Stimulated activated CD4-positive, alpha-beta T cell treated with anti-CD3 and anti-CD28 coated beads, Interleukin-1b, Interleukin-23, amount 100 ng/mL, for 24 hours (primary cell): ENCODE measurements at regions not wholly inside any gene's neighbourhood (a gene's known extent, or its start where the extent isn't known, plus 50 kb on each side); places are given as distances from the start of the nearest gene placed in this dataset.

Experiments
- DNase-seq, 4 experiments: peaks; one replicate each; pipeline ENCODE4 v3.0.0-alpha.2; 2020; ENCODE audit warnings: low read depth in 4 of 4, low spot score in 1 of 4

DNA sequence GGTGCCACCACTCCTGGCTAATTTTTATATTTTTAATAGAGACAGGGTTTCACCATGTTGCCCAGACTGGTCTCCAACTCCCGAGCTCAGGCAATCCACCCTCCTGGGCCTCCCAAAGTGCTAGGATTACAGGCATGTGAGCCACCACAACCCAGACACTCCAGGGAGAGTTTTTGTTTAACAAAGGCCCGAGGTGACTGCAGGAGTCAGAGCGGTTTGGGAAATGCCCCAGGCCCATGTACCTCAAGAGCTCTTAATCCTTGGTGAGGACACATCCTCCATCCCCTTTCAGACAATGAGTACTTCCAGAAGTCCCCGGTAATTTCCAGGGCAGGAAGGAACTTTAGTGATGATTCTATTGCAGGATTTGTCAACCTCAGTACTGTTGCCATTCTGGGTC, 176.0 kb downstream of the ESRRB start:
- no peak for DNase-seq

DNA sequence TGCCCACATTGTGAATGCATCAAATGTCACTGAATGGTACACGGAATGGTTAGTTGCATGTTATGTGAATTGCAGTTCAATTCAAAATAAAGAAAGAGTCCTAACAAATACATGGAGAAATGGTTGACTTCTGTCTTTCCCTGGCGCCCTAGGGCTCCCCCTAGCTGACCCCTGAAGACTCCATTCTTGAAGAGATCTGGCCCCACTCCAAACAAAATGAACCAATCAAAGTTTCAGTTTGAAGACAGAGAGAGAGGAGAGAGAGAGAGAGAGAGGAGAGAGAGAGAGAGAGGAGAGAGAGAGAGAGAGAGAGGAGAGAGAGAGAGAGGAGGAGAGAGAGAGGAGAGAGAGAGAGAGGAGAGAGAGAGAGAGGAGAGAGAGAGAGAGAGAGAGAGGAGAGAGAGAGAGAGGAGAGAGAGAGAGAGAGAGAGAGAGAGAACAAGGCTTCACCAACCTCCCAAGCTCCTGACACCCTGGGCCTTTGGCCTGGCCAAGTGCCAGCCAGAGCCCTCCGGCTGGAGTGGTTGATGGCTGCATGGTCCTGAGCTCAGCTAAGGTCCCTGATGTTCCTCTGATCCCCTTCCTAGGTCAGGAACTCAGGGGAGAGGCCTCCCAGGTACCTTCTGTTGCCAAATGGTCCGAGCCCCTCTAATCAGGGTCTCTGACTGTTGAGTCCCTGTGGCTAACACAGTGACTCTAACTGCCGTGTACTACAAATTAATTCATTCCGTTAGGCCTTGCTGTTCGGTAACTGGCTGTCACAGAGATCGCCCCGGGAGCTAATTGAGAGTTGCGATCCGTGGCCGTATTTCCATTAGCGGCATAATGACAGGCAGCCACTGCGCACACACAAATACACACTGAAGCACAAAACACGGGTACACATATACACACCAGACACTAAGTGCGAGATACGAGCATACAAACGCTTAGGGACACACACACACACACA, 188.8 kb downstream of the ESRRB start:
- no peak for DNase-seq

DNA sequence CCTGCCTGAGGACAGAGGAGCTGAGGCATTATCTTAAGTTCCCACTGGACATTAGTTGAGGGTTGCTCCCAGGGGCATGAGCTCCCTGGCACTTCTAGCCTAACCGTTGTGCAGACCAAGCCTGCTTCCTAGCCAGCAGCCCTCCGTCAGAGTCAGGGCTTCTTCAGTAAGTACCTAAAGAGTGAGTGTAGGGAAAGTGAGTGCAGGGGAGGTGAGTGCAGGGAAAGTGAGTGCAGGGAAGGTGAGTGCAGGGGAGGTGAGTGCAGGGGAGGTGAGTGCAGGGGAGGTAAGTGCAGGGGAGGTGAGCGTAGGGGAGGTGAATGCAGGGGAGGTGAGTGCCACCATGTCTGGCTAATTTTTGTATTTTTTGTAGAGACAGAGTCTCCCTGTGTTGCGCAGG, 190.5 kb downstream of the ESRRB start:
- DNase-seq: no peak

DNA sequence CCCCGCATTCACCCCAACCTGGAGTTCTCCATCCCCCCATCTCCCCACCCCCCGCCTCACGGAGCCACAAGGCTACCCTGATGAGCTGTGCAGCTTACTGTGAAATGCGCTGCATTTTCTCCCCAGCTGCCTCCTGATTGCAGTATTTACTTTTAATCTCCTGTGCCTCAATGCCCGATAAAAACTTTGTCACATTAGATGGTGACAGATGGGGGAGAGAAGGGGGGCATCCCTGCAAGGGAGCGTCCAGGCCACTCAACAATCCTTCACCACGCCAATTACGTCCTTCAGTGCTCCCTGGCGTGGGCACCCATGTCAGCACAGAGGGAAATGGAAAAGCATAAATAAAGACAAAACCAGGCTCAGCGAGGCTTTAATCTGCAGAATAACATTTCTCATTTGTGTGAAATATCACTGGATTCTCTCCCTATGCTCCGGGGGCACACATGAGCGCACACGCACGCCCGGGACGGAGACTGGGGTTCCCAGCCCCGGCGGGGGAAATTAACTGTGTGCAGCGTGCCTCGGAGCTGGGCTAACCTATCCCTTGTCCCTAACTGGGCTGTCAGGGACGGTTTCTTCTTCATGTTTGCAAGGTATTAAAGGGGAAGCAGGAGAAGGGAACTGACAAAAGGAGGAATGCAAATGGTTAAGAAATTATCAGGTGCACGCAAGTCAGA, 186.7 kb upstream of the VASH1 start:
- no peak for DNase-seq

DNA sequence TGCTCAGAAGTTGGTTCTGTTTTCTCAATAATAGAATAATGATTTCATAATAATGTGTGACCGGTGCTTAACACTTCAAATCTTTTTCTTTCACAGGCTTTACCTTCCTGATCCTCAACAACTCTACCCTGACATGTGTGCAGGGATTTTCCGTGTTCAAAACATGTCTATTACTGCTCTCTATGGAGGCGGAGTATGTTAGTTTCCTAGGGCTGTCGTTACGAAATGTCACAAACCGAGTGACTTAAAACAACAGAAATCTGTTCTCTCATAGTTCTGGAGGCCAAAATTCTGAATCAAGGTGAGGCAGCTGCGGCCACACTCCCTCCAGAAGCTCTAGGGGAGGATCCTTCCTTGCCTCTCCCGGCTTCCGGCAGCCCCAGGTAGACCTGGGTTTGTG, 186.2 kb upstream of the VASH1 start:
- no peak for DNase-seq

DNA sequence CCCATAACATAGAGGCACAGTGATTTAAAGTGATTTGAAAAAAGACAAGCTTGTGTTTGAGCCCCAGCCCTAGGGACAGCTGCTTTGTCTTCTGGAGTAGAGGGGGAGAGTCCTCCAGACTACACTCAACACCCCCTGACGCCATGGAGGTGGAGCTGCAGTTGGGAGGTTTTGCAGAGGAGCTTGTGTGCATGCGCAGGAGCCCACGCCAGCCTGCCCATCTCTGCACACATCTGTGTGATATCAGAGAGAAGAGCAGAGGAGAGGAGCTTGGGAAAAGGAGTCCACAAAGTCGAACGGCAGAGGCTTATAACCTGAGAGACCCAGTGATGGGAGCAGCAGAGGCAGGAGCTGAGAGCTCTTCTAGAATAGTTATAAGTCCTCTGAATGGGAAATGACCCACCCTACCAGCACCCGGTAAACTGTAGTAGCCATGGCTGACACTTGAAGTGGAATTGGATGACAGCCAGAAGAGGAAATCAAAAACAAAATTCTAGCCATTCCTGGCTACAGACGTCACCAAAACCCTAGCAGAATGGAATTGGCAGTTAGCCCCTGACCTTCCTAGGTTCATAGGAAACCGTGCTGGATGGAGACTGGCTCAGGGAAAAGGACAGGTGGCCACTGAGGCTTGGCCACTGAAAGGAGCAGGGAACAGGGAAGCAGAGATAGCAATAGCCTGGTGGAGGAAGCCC, 185.1 kb upstream of the VASH1 start:
- no peak for DNase-seq

DNA sequence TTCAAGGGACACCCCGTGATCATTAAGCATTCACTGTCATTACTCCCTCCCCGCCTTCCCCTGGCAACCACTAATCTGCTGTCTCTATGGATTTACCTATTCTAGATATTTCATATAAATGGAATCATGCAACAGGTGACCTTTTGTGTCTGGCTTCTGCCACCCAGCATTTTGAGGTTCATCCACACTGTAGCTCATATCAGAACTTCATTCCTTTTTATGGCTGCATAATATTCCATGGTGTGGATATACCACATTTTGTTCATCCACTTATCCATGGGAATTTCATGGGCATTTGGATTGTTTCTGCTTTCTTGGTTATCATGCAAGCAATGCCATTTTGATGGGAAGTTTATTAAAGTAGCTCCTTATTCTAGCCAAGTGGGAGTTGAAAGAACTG, 184.2 kb upstream of the VASH1 start:
- no peak for DNase-seq

GRCh38 chr14:76577837-76578236, 183.4 kb upstream of the VASH1 start:
- DNase-seq: no peak

DNA sequence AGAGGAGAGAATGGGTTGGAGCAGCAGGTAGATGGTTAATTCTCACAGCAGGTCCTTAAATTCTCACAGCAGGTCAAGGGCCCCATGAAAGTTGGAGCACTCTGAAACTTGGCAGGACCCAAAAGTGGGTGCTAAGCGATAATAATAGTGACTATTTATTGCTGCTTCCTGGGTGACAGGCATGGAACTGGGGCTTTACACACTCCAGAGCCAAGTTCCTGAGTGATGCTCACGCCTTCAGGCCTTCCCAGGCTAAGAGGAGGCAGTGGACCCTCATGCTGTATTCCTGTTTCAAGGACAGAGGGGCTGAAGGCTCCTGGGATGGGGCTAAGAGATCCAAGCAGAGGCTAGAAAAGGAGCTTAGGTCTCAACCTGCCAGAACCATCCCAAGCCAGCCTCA, 180.9 kb upstream of the VASH1 start:
- no peak for DNase-seq

- DNase-seq: no peak
These were observed 180.3 kb upstream of the VASH1 start for GRCh38 chr14:76580967-76581366.

DNA sequence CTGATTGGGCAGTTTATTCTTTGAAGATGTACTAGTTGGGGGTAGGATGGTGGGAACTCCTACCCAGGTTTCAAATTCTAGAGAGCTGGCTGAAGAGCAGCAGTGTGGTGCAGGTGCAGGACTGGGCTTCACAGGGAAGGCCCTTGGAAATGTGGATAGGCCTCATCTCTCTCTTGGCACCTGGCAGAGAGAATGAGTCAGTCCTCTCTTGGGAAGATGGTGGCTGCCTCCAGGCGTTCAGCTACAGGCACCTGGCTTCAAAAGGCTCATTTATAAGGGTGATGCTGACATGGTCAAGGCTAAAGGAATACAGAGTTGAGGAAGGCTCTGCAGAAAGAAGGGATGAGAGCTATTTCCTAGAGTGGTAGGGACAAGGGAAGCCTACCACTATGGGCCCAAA, 179.7 kb upstream of the VASH1 start:
- DNase-seq: no peak

DNA sequence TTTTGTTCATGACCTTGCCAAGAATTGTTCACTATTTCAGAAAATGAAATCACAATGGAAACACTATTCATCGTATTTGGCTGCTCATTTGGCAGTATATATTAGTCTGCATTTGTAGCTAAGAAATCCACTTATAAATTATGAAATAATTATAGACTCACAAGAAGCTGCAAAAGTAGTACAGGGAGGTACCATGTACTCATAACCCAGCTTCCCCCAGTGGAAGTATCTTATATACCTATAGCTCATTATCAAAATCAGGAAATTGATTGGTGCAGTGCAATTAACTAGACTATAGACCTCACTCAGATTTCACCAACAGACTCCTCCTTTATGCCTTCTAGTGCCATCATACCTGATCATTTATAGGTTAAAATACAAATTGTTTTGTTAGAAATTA, 178.8 kb upstream of the VASH1 start:
- DNase-seq: no peak

DNA sequence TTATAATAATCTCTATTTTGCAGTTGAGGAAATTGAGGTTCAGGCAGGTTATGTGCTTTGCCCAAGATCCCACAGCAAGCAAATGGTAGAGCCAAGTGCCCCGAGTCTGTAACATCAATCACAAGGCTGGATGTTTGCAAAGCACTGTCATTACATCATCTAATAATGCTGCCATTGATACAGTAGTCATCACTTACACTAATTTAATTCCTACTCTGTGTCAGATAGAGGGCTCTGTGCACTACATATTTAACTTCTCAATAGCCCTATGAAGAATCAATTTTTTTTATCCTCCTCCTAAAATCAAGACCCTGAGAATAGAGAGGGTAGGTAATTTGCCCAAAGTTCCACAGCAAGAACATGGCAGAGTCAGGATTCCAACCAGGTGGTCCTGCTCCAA, 178.1 kb upstream of the VASH1 start:
- no peak for DNase-seq

GRCh38 chr14:76583805-76584204, 177.5 kb upstream of the VASH1 start:
- no peak for DNase-seq

DNA sequence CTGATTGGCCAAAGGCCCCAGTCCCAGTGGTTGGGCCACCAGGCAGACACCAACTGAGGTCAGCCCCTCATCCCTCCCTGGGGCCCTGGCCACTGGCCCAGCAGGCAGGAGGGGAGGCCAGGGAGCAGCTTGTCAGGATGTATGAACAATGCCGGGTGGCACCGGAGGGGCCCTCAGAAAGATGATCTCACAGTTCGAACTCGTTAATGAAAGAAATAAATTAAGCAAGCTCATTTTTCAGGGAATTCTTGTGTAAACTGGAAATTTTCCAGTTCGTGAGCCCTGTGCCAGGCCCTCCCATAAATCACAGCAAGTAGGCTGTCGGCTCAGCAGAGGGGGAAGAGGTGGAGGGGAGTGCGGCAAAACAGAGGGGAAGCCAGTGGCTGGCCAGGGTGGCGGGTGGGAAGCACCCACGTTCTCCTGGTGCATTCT, 177.0 kb upstream of the VASH1 start:
- DNase-seq: no peak

- DNase-seq: no peak
These were observed 175.7 kb upstream of the VASH1 start for GRCh38 chr14:76585616-76586015.

DNA sequence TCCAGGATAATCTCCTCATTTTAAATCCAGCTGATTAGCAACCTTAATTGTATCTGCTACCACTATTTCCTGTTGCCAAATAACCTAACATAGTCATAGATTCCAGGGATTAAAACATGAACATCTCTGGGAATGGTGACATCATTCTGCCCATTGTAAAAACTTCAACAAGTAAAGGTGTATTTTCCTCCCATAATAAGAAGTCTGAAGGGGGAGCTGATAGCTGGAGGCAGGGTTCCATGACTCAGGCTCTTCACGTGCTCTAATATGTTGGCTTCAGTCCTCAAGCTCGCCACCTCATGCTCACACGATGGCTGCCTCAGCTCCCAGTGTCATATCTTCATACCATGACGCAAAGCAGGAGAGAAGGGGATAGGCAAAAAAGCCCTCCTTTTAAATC, 172.0 kb upstream of the VASH1 start:
- DNase-seq: no peak

- no peak for DNase-seq
These were observed 170.0 kb upstream of the VASH1 start for GRCh38 chr14:76591266-76591665.

DNA sequence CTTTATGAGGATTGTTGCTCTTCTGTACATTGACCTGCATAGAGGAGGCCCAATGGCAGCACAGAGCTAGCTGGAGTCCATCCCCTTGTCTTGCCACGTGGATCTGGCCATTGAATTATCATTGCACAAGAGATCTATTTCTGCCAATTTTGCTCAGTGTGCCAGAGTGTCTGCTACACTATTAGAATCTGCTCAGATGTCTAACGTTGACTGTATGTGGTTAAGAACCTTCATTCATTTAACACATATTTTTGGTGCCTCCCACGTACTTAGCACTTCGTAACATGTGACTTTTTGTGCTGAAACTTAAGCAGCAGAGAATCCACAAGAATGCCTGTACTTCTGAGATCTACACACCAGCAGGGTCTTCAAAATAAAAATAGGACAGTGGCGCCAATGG, 166.0 kb upstream of the VASH1 start:
- DNase-seq: no peak

DNA sequence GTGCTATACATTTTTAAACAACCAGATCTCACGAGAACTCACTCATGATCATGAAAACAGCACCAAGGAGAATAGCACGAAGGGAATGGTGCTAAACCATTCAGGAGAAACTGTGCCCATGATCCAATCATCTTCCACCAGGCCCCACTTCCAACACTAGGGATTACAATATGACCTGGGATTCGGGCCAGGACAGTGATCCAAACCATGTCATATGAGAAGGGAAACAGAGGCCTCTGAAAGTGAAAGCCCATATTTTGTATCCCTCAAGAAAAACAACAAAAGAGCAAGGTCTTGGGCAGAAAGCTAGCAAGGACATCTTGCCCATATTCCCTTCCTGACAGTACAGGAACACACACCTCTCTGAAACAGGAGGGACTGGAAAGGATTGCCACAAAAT, 163.9 kb upstream of the VASH1 start:
- DNase-seq: no peak

GRCh38 chr14:76599141-76599540, 162.1 kb upstream of the VASH1 start:
- no peak for DNase-seq
